ENCODE measurements at regions not wholly inside any gene's neighbourhood (a gene's known extent, or its start where the extent isn't known, plus 50 kb on each side); places are given as distances from the start of the nearest gene placed in this dataset.

DNA sequence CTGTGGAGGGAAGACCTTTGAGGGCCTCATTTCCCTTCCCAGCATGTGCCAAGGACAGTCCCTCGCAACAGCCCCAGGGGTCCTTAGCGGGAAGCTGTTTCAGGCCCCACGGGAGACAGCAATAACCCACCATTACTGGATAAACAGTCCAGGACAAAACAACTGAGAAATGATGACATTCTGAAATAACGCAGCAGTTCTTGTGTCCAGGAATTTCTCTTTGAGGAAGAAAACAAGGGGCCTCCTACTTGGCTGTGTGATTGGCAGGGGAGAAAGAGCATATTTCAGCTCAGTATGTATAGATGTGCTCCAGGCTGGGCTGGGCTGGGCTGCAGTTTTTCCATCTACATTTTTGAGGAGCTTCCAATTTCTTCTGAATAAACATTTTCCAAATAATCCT lies 82.2 kb upstream of the THBS1 start:
- TF ChIP-seq ZFP30 (CRISPR knock-in tag; IDR thresholded peaks at IDR 0.05) (no peak), ZNF8 (CRISPR knock-in tag; IDR thresholded peaks at IDR 0.05) (no peak)
- TF ChIP-seq, protein P1, sequence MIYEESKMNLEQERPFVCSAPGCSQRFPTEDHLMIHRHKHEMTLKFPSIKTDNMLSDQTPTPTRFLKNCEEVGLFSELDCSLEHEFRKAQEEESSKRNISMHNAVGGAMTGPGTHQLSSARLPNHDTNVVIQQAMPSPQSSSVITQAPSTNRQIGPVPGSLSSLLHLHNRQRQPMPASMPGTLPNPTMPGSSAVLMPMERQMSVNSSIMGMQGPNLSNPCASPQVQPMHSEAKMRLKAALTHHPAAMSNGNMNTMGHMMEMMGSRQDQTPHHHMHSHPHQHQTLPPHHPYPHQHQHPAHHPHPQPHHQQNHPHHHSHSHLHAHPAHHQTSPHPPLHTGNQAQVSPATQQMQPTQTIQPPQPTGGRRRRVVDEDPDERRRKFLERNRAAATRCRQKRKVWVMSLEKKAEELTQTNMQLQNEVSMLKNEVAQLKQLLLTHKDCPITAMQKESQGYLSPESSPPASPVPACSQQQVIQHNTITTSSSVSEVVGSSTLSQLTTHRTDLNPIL (CRISPR knock-in tag; IDR thresholded peaks at IDR 0.05; ENCODE audit: low read depth) = no peak
- TF ChIP-seq, protein P2, sequence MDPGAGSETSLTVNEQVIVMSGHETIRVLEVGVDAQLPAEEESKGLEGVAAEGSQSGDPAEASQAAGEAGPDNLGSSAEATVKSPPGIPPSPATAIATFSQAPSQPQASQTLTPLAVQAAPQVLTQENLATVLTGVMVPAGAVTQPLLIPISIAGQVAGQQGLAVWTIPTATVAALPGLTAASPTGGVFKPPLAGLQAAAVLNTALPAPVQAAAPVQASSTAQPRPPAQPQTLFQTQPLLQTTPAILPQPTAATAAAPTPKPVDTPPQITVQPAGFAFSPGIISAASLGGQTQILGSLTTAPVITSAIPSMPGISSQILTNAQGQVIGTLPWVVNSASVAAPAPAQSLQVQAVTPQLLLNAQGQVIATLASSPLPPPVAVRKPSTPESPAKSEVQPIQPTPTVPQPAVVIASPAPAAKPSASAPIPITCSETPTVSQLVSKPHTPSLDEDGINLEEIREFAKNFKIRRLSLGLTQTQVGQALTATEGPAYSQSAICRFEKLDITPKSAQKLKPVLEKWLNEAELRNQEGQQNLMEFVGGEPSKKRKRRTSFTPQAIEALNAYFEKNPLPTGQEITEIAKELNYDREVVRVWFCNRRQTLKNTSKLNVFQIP (CRISPR knock-in tag; IDR thresholded peaks at IDR 0.05; ENCODE audit: borderline replicate concordance, low read depth) = no peak
- TF ChIP-seq, protein P3, sequence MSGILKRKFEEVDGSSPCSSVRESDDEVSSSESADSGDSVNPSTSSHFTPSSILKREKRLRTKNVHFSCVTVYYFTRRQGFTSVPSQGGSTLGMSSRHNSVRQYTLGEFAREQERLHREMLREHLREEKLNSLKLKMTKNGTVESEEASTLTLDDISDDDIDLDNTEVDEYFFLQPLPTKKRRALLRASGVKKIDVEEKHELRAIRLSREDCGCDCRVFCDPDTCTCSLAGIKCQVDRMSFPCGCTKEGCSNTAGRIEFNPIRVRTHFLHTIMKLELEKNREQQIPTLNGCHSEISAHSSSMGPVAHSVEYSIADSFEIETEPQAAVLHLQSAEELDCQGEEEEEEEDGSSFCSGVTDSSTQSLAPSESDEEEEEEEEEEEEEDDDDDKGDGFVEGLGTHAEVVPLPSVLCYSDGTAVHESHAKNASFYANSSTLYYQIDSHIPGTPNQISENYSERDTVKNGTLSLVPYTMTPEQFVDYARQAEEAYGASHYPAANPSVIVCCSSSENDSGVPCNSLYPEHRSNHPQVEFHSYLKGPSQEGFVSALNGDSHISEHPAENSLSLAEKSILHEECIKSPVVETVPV (CRISPR knock-in tag; IDR thresholded peaks at IDR 0.05) = no peak
